ENCODE measurements at regions not wholly inside any gene's neighbourhood (a gene's known extent, or its start where the extent isn't known, plus 50 kb on each side); places are given as distances from the start of the nearest gene placed in this dataset.

DNA sequence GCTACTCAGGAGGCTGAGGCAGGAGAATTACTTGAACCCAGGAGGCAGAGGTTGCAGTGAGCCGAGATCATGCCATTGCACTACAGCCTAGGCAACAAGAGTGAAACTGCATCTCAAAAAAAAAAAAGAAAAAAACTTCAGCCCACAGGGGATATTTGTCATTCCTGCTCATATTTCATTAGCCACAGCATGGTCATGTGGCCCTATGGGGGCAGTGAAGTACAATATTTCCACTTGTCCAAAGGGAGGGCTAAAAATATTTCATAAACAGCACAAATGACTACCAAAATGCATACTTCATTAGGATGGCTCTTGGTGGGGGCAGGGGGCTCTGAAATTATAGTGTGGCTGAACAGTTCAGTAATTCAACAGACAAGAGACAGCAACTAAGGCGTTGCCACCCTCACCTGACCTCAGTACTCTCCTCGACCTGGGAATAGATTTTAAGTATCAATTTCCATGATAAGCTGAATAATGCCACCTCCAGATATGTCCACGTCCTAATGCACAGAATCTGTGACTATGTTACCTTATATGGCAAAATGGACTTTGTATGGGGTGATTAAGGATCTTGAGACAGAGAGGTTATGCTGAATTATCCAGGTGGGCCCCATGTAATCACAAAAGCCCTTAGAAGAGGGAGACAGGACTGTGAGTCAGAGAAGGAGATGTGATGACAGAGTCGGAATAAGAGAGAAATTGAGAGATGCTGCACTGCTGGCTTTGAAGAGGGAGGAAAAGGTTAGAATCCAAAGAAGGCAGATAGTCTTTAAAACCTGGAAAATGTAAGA is 158.2 kb upstream of the CRIM1 start:
- no peak overlapping the region for H3K4me2 ChIP-seq (replicated peaks; ENCODE audit: extremely low read depth, low read length, poor library complexity, severe bottlenecking)
- intact Hi-C loops (cut with micrococcal nuclease) = no loop called here
- no peak overlapping the region for H3K4me3 ChIP-seq (replicated peaks in 1 of 3; ENCODE audit: low read depth in 2 of 3, low read length in 3 of 3)
- no peaks in the 10 kb centered on the region for H3K9me3 ChIP-seq (replicated peaks in 1 of 2; ENCODE audit: control insufficient read depth in 1 of 2, insufficient read depth in 1 of 2, low read length in 2 of 2)
- TF ChIP-seq, protein P1, sequence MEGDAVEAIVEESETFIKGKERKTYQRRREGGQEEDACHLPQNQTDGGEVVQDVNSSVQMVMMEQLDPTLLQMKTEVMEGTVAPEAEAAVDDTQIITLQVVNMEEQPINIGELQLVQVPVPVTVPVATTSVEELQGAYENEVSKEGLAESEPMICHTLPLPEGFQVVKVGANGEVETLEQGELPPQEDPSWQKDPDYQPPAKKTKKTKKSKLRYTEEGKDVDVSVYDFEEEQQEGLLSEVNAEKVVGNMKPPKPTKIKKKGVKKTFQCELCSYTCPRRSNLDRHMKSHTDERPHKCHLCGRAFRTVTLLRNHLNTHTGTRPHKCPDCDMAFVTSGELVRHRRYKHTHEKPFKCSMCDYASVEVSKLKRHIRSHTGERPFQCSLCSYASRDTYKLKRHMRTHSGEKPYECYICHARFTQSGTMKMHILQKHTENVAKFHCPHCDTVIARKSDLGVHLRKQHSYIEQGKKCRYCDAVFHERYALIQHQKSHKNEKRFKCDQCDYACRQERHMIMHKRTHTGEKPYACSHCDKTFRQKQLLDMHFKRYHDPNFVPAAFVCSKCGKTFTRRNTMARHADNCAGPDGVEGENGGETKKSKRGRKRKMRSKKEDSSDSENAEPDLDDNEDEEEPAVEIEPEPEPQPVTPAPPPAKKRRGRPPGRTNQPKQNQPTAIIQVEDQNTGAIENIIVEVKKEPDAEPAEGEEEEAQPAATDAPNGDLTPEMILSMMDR (IDR thresholded peaks at IDR 0.05) = no peak
- no peaks in the 10 kb centered on the region for H3K4me1 ChIP-seq (ENCODE audit: control insufficient read depth in 1 of 2, insufficient read depth in 2 of 2, low read length in 2 of 2)
- no peaks in the 10 kb centered on the region for H4K20me1 ChIP-seq (ENCODE audit: insufficient read depth, low read length)
- no peak overlapping the region for H2AFZ ChIP-seq (ENCODE audit: insufficient read depth, low read depth, low read length, poor library complexity, severe bottlenecking)
- DNase-seq = no peak
- H3K79me2 ChIP-seq (ENCODE audit: insufficient read depth, low read length) = no peaks in the 10 kb centered on the region
- H3K36me3 Mint-ChIP-seq = no peaks in the 10 kb centered on the region
- H3K27ac ChIP-seq (ENCODE audit: low read depth in 1 of 2, low read length in 2 of 2) = no peak overlapping the region
- no peaks in the 10 kb centered on the region for H3K4me1 Mint-ChIP-seq
- peaks cover 0 to 8% (median 5%) of the 10 kb centered on the region in 7 donors for H3K9me3 Mint-ChIP-seq
- no peak overlapping the region for H3K9ac ChIP-seq (ENCODE audit: insufficient read depth, low read length, poor library complexity, severe bottlenecking)
- H3K27me3 ChIP-seq (ENCODE audit: control insufficient read depth in 2 of 2, insufficient read depth in 2 of 2, low read length in 2 of 2) = no peaks in the 10 kb centered on the region
- WGBS (ENCODE audit: insufficient coverage) = 80% methylated on average over 1 of the region's 5 CpGs
- H3K4me3 Mint-ChIP-seq = no peak overlapping the region
- H3K36me3 ChIP-seq (replicated peaks in 1 of 2; ENCODE audit: control insufficient read depth in 1 of 2, insufficient read depth in 2 of 2, low read length in 2 of 2) = no peaks in the 10 kb centered on the region
- peak overlapping the region in 1 of 7 donors; percentile 72 for H3K27ac Mint-ChIP-seq
- H3K27me3 Mint-ChIP-seq (ENCODE audit: low read depth in 3 of 3) = peaks cover 0 to 2% (median 0%) of the 10 kb centered on the region in 3 donors

DNA sequence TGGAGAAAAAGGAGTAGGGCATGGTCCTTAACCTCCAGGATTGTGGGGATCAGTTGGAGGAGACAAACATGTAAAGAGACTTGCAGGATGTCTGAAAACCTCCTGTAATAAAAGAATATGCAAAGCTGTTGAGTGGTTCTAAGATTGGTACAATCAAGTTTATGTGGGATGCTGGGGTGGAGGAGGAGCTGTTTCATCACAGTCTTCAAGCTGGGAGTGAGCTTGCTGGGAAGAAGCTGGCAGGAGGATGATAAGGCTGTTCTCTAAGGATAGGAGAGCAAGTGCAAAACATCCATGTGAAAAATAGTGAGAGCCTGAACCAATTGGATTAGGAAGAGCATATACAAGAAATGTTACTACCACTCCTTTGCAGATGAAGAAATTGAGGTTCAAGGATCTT is 161.9 kb upstream of the CRIM1 start:
- no peaks in the 10 kb centered on the region for H4K20me1 ChIP-seq (ENCODE audit: insufficient read depth, low read length)
- H3K9ac ChIP-seq (ENCODE audit: insufficient read depth, low read length, poor library complexity, severe bottlenecking) = no peak overlapping the region
- H3K4me2 ChIP-seq (replicated peaks; ENCODE audit: extremely low read depth, low read length, poor library complexity, severe bottlenecking) = no peak overlapping the region
- H3K79me2 ChIP-seq (ENCODE audit: insufficient read depth, low read length) = no peaks in the 10 kb centered on the region
- no peaks in the 10 kb centered on the region for H3K4me1 ChIP-seq (ENCODE audit: control insufficient read depth in 1 of 2, insufficient read depth in 2 of 2, low read length in 2 of 2)
- H3K9me3 ChIP-seq (replicated peaks in 1 of 2; ENCODE audit: control insufficient read depth in 1 of 2, insufficient read depth in 1 of 2, low read length in 2 of 2) = no peaks in the 10 kb centered on the region
- H3K4me1 Mint-ChIP-seq = no peaks in the 10 kb centered on the region
- intact Hi-C loops (cut with micrococcal nuclease) = no loop called here
- no peak overlapping the region for H3K27ac ChIP-seq (ENCODE audit: low read depth in 1 of 2, low read length in 2 of 2)
- no peak overlapping the region for H3K4me3 ChIP-seq (replicated peaks in 1 of 3; ENCODE audit: low read depth in 2 of 3, low read length in 3 of 3)
- no peaks in the 10 kb centered on the region for H3K27me3 ChIP-seq (ENCODE audit: control insufficient read depth in 2 of 2, insufficient read depth in 2 of 2, low read length in 2 of 2)
- H3K27ac Mint-ChIP-seq = no peak overlapping the region
- no peak overlapping the region for H2AFZ ChIP-seq (ENCODE audit: insufficient read depth, low read depth, low read length, poor library complexity, severe bottlenecking)
- DNase-seq = no peak
- no peaks in the 10 kb centered on the region for H3K36me3 Mint-ChIP-seq
- H3K27me3 Mint-ChIP-seq (ENCODE audit: low read depth in 3 of 3) = peaks cover 0 to 2% (median 0%) of the 10 kb centered on the region in 3 donors
- H3K4me3 Mint-ChIP-seq = no peak overlapping the region
- no peaks in the 10 kb centered on the region for H3K9me3 Mint-ChIP-seq
- no peaks in the 10 kb centered on the region for H3K36me3 ChIP-seq (replicated peaks in 1 of 2; ENCODE audit: control insufficient read depth in 1 of 2, insufficient read depth in 2 of 2, low read length in 2 of 2)
- TF ChIP-seq, protein P1 (IDR thresholded peaks at IDR 0.05) = no peak

Data from CD14-positive monocyte (primary cell).